ENCODE measurements at regions not wholly inside any gene's neighbourhood (a gene's known extent, or its start where the extent isn't known, plus 50 kb on each side); places are given as distances from the start of the nearest gene placed in this dataset.
"Not testable (repeated sequence)": the region's sequence is repeated elsewhere in the genome, so short reads cannot be mapped to it uniquely, and the experiment has no call there.

GRCh38 chr10:20492447-20492846, 404.7 kb downstream of the NEBL start:
- DNase-seq (ENCODE audit: low read depth), result no peak

- DNase-seq (ENCODE audit: low read depth), result no peak
These were observed 407.1 kb downstream of the NEBL start for GRCh38 chr10:20489961-20490360.

GRCh38 chr10:20486791-20487190, 410.3 kb downstream of the NEBL start:
- no peak for DNase-seq (ENCODE audit: low read depth)

- no peak for DNase-seq (ENCODE audit: low read depth)
These were observed 411.6 kb downstream of the NEBL start for GRCh38 chr10:20485554-20485953.

- DNase-seq (ENCODE audit: low read depth), result no peak
These were observed 416.1 kb downstream of the NEBL start for GRCh38 chr10:20481054-20481453.

GRCh38 chr10:20480575-20480974, 416.5 kb downstream of the NEBL start:
- not testable (repeated sequence) for DNase-seq (ENCODE audit: low read depth)

GRCh38 chr10:20474064-20474463, 423.0 kb downstream of the NEBL start:
- no peak for DNase-seq (ENCODE audit: low read depth)

GRCh38 chr10:20473023-20473760, 423.9 kb downstream of the NEBL start:
- DNase-seq (ENCODE audit: low read depth), result no peak

GRCh38 chr10:20466731-20467130, 430.4 kb downstream of the NEBL start:
- no peak for DNase-seq (ENCODE audit: low read depth)

- no peak for DNase-seq (ENCODE audit: low read depth)
These were observed 439.5 kb downstream of the NEBL start for GRCh38 chr10:20457649-20458048.

GRCh38 chr10:20455774-20456173, 441.3 kb downstream of the NEBL start:
- no peak for DNase-seq (ENCODE audit: low read depth)

GRCh38 chr10:20454331-20454730, 442.8 kb downstream of the NEBL start:
- no peak for DNase-seq (ENCODE audit: low read depth)

- no peak for DNase-seq (ENCODE audit: low read depth)
These were observed 450.4 kb downstream of the NEBL start for GRCh38 chr10:20446561-20447193.

GRCh38 chr10:20443094-20443493, 454.0 kb downstream of the NEBL start:
- DNase-seq (ENCODE audit: low read depth), result no peak

GRCh38 chr10:20429742-20430141, 467.4 kb downstream of the NEBL start:
- no peak for DNase-seq (ENCODE audit: low read depth)

- DNase-seq (ENCODE audit: low read depth), result no peak
These were observed 469.3 kb downstream of the NEBL start for GRCh38 chr10:20427821-20428220.

- no peak for DNase-seq (ENCODE audit: low read depth)
These were observed 478.8 kb downstream of the NEBL start for GRCh38 chr10:20418286-20418685.

GRCh38 chr10:20417791-20418190, 479.3 kb downstream of the NEBL start:
- DNase-seq (ENCODE audit: low read depth), result no peak

- DNase-seq (ENCODE audit: low read depth), result no peak
These were observed 481.4 kb downstream of the NEBL start for GRCh38 chr10:20415684-20416083.

- DNase-seq (ENCODE audit: low read depth), result no peak
These were observed 489.8 kb downstream of the NEBL start for GRCh38 chr10:20407357-20407756.

GRCh38 chr10:20406281-20407104, 490.6 kb downstream of the NEBL start:
- DNase-seq (ENCODE audit: low read depth), result no peak

GRCh38 chr10:20405761-20406160, 491.4 kb downstream of the NEBL start:
- no peak for DNase-seq (ENCODE audit: low read depth)

- DNase-seq (ENCODE audit: low read depth), result no peak
These were observed 492.1 kb downstream of the NEBL start for GRCh38 chr10:20405050-20405449.

Measured in HS-5 (cell line).